GM12878 (cell line): ENCODE measurements at regions not wholly inside any gene's neighbourhood (a gene's known extent, or its start where the extent isn't known, plus 50 kb on each side); places are given as distances from the start of the nearest gene placed in this dataset.
A peak's percentile ranks its signal among the peaks of the same experiment; 100 is the strongest.

Source experiments
- ATAC-seq: fragments of 200-7000 bp; cut with Tn5 transposase; 3 replicates; pipeline ENCODE4 v1.9.1; 2020; ENCODE audit warnings: mild to moderate bottlenecking, moderate library complexity
- BruUV-seq: library from RNA; stranded (reverse); fragments of 400-500 nt; replicated peaks from 2 replicates; lab custom pipeline; 2021; lab: Mats Ljungman, UMichigan
- CTCF ChIA-PET: fragments of 300-600 bp; sonication (Branson Sonifier 250); formaldehyde crosslinking; extraction: SDS; loops from one replicate; lab custom pipeline; 2021; ENCODE audit warnings: inconsistent platforms; lab: Yijun Ruan, JAX
- POLR2A ChIA-PET: fragments of 350-600 bp; formaldehyde crosslinking; extraction: SDS; loops from one replicate; lab custom pipeline; 2021; ENCODE audit warnings: inconsistent platforms; lab: Charles Lee
- RAD21 ChIA-PET: fragments of 300-600 bp; sonication (Branson Sonifier 250); formaldehyde crosslinking; loops from one replicate; lab custom pipeline; 2023; ENCODE audit warnings: antibody characterized with exemption; ENCODE audit not compliant: unreplicated experiment; lab: Charles Lee
- SMC1A ChIA-PET: fragments of 300-600 bp; sonication (Branson Sonifier 250); formaldehyde crosslinking; loops from one replicate; lab custom pipeline; 2023; ENCODE audit not compliant: unreplicated experiment, uncharacterized antibody; lab: Charles Lee
- DNase-seq: peaks from one replicate; pipeline ENCODE4 v3.0.0-alpha.2; 2011; ENCODE audit warnings: low read depth, low spot score
- FAIRE-seq: peaks from 3 replicates; lab custom pipeline; 2011; peaks lifted over from hg19 to GRCh38; lab: Jason Lieb, UNC
- H2AFZ ChIP-seq: 2 replicates; pipeline ENCODE4 v1.6.0; 2011; ENCODE audit warnings: low read depth, low read length, control low read depth; ENCODE audit not compliant: control insufficient read depth
- H3K27ac ChIP-seq: 2 replicates; pipeline ENCODE4 v1.5.1; 2011; ENCODE audit warnings: control low read depth; ENCODE audit not compliant: control insufficient read depth, insufficient read depth
- H3K27me3 ChIP-seq, 2 experiments: replicated peaks in 1 of 2; 2 replicates each; pipeline versions ENCODE4 v1.6.0 to v1.6.1; 2011; ENCODE audit warnings: low read length in 1 of 2; ENCODE audit not compliant: control insufficient read depth in 2 of 2, insufficient read depth in 2 of 2
- H3K36me3 ChIP-seq, 2 experiments: 2 replicates each; pipeline ENCODE4 v1.5.1; 2011; ENCODE audit warnings: low read length in 1 of 2; ENCODE audit not compliant: control insufficient read depth in 2 of 2, insufficient read depth in 2 of 2
- H3K4me1 ChIP-seq: 2 replicates; pipeline ENCODE4 v1.6.1; 2011; ENCODE audit warnings: mild to moderate bottlenecking, low read length, moderate library complexity, mixed read lengths; ENCODE audit not compliant: control insufficient read depth, insufficient read depth
- H3K4me2 ChIP-seq: 2 replicates; pipeline ENCODE4 v1.6.0; 2011; ENCODE audit warnings: control low read depth; ENCODE audit not compliant: control insufficient read depth, insufficient read depth
- H3K4me3 ChIP-seq: fragments of 200-600 bp; sonication (generic); 2 replicates; pipeline ENCODE4 v1.5.1; 2016
- H3K79me2 ChIP-seq: 2 replicates; pipeline ENCODE4 v1.6.0; 2011; ENCODE audit warnings: low read length; ENCODE audit not compliant: control insufficient read depth, insufficient read depth
- H3K9ac ChIP-seq: 2 replicates; pipeline ENCODE4 v1.8.0; 2011; ENCODE audit warnings: low read length, control low read depth, mixed read lengths; ENCODE audit not compliant: control insufficient read depth, insufficient read depth
- H3K9me3 ChIP-seq: replicated peaks from 3 replicates; pipeline ENCODE4 v1.5.1; 2011; ENCODE audit warnings: mild to moderate bottlenecking, low read length; ENCODE audit not compliant: control insufficient read depth, insufficient read depth
- H4K20me1 ChIP-seq: 2 replicates; pipeline ENCODE4 v1.6.0; 2011; ENCODE audit not compliant: control insufficient read depth, insufficient read depth
- CREM ChIP-seq: IDR thresholded peaks from 2 replicates; pipeline ENCODE4 v1.6.1; 2014; ENCODE audit warnings: antibody characterized with exemption, low read depth
- EED ChIP-seq: sonication (generic); IDR thresholded peaks from 2 replicates; pipeline ENCODE4 v1.6.1; 2016; ENCODE audit warnings: antibody characterized with exemption, low read depth
- IKZF2 ChIP-seq, 2 experiments: fragments of 450-650 bp; IDR thresholded peaks; 2 replicates each; pipeline ENCODE4 v1.6.1; 2017; ENCODE audit warnings: mild to moderate bottlenecking in 2 of 2, moderate library complexity in 2 of 2
- RCOR1 ChIP-seq: conservative IDR thresholded peaks from 2 replicates; pipeline ENCODE4 v1.6.1; 2012; ENCODE audit warnings: low read depth, low read length, improper control_type of control experiment
- SIX5 ChIP-seq: IDR thresholded peaks from 2 replicates; pipeline ENCODE4 v1.6.1; 2011; ENCODE audit warnings: mild to moderate bottlenecking, low read depth, low read length, moderate library complexity; ENCODE audit not compliant: severe bottlenecking
- WRNIP1 ChIP-seq: IDR thresholded peaks from 2 replicates; pipeline ENCODE4 v1.6.1; 2011; ENCODE audit warnings: low read depth, low read length, improper control_type of control experiment, borderline replicate concordance
- YBX1 ChIP-seq: fragments of 450-650 bp; IDR thresholded peaks from 2 replicates; pipeline ENCODE4 v1.6.1; 2016; ENCODE audit warnings: antibody characterized with exemption
- ZNF217 ChIP-seq: fragments of 450-650 bp; IDR thresholded peaks from 2 replicates; pipeline ENCODE4 v1.6.1; 2017; ENCODE audit warnings: antibody characterized with exemption, mild to moderate bottlenecking
- WGBS: methylation state at CpG from one replicate; pipeline ENCODE4 v1.1.6; 2016; ENCODE audit warnings: low lambda C conversion rate; ENCODE audit not compliant: insufficient replicate concordance, insufficient coverage; ENCODE audit errors: missing lambda C conversion rate; 5-methylcytosine and 5-hydroxymethylcytosine counted together
- in situ Hi-C: fragments of 300-500 bp; cut with MboI; formaldehyde crosslinking; loops from 9 replicates; pipeline ENCODE4 v1.14.3; 2018; ENCODE audit warnings: mixed read lengths
- intact Hi-C: fragments of 100-400 bp; cut with micrococcal nuclease; formaldehyde crosslinking; loops from one replicate; pipeline ENCODE4 v1.14.2; 2022; ENCODE audit not compliant: unreplicated experiment
- TF ChIP-seq, protein P1 (sequence below): fragments of 450-650 bp; IDR thresholded peaks from 2 replicates; pipeline ENCODE4 v1.6.1; 2018; ENCODE audit warnings: mild to moderate bottlenecking, low read depth, moderate library complexity; ENCODE audit not compliant: partially characterized antibody

GRCh38 chr6:22030730-22031619, 265.9 kb downstream of the PRL start:
- in situ Hi-C loops: no loop called here
- no peaks in the 10 kb centered on the region for H3K79me2 ChIP-seq
- H3K36me3 ChIP-seq: no peaks in the 10 kb centered on the region
- BruUV-seq: no TSS peak
- H3K27ac ChIP-seq: no peak overlapping the region
- no peaks in the 10 kb centered on the region for H4K20me1 ChIP-seq
- 0 out of 2 replicates have a peak overlapping the region, but pooled peaks have one; percentile 19 for H3K4me2 ChIP-seq
- TF ChIP-seq YBX1 (no peak), RCOR1 (no peak), ZNF217 (no peak), IKZF2 (IDR thresholded peaks at IDR 0.05) (0 out of 4 replicates have a peak, but pooled peaks of 1 of the 2 experiments have one; percentile 12), EED (peak; percentile 62), SIX5 (no peak), CREM (no peak), WRNIP1 (no peak)
- TF ChIP-seq, protein P1, sequence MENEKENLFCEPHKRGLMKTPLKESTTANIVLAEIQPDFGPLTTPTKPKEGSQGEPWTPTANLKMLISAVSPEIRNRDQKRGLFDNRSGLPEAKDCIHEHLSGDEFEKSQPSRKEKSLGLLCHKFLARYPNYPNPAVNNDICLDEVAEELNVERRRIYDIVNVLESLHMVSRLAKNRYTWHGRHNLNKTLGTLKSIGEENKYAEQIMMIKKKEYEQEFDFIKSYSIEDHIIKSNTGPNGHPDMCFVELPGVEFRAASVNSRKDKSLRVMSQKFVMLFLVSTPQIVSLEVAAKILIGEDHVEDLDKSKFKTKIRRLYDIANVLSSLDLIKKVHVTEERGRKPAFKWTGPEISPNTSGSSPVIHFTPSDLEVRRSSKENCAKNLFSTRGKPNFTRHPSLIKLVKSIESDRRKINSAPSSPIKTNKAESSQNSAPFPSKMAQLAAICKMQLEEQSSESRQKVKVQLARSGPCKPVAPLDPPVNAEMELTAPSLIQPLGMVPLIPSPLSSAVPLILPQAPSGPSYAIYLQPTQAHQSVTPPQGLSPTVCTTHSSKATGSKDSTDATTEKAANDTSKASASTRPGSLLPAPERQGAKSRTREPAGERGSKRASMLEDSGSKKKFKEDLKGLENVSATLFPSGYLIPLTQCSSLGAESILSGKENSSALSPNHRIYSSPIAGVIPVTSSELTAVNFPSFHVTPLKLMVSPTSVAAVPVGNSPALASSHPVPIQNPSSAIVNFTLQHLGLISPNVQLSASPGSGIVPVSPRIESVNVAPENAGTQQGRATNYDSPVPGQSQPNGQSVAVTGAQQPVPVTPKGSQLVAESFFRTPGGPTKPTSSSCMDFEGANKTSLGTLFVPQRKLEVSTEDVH: no peak
- FAIRE-seq: no peak
- ChIA-PET SMC1A (interaction anchor here (0.5 to 0.7 kb wide), 2 partner anchors 188 to 854 kb away, joined by 3 read pairs; no protein-coding TSS in a partner anchor), POLR2A (no interaction called here), CTCF (no interaction called here), RAD21 (no interaction called here)
- H3K9ac ChIP-seq: no peak overlapping the region
- H2AFZ ChIP-seq: no peak overlapping the region; the same call in 1 of the 2 replicates
- H3K4me3 ChIP-seq: no peak overlapping the region
- WGBS: 71% methylated on average over 6 of the region's 6 CpGs
- no peaks in the 10 kb centered on the region for H3K27me3 ChIP-seq
- ATAC-seq: no peak
- H3K9me3 ChIP-seq: no peaks in the 10 kb centered on the region; the same call in 2 of the 3 replicates
- intact Hi-C loops: no loop called here
- peaks cover 20% of the 10 kb centered on the region for H3K4me1 ChIP-seq
- no peak for DNase-seq
